ENCODE measurements at regions not wholly inside any gene's neighbourhood (a gene's known extent, or its start where the extent isn't known, plus 50 kb on each side); places are given as distances from the start of the nearest gene placed in this dataset.
"Not testable (repeated sequence)": the region's sequence is repeated elsewhere in the genome, so short reads cannot be mapped to it uniquely, and the experiment has no call there.

DNA sequence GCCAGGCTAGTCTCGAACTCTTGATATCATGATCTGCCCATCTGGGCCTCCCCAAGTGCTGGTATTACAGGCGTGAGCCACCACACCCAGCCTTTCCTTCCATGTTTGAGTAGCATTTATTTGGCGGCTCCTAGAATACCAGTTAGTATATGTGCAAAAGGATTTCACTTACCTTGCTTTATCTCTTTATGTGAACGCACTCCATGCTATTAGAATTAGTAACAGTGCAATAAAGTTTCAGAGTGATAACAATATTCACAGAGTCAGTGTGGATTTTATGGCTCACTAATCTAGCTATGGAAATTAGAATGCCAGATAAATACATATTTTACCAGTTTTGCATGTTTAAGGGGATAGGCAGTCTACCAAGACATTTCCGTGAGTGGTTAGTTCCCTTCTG, 74.4 kb upstream of the NIPBL start:
- Mint-ChIP-seq H3K36me3 (ENCODE audit: low read depth) (no peaks in the 10 kb centered on the region), H3K4me1 (ENCODE audit: low read depth) (no peaks in the 10 kb centered on the region), H3K9me3 (no peaks in the 10 kb centered on the region), H3K4me3 (no peak overlapping the region), H3K27ac (no peak overlapping the region), H3K27me3 (peaks cover 9% of the 10 kb centered on the region)
- no peak for DNase-seq

DNA sequence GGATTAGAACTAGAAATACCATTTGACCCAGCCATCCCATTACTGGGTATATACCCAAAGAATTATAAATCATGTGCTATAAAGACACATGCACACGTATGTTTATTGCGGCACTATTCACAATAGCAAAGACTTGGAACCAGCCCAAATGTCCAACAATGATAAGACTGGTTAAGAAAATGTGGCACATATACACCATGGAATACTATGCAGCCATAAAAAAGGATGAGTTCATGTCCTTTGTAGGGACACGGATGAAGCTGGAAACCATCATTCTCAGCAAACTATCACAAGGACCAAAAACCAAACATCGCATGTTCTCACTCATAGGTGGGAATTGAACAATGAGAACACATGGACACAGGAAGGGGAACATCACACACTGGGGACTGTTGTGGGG, 63.3 kb upstream of the NIPBL start:
- H3K4me3 Mint-ChIP-seq; H3K4me1 Mint-ChIP-seq (ENCODE audit: low read depth); DNase-seq; H3K27ac Mint-ChIP-seq; H3K36me3 Mint-ChIP-seq (ENCODE audit: low read depth); H3K9me3 Mint-ChIP-seq: not testable (repeated sequence)
- peaks cover 20% of the 10 kb centered on the region for H3K27me3 Mint-ChIP-seq

DNA sequence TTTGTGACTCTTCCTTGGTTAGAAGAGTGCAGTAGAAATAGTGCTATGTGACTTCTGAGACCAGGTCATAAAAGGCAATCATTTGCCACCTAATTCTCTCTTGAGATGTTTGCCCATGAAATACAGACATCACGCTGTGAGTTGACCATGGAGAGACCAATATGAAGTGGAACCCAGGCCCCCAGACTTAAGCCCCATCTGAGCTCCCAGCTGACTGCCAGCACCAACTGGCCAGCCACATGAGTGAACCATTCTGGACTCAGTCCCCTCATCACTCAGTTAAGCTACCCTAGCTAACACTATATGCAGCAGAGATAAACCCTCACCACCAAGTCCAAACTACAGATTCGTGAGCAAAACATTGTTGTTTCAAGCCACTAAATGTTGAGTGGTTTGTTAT, 60.7 kb upstream of the NIPBL start:
- peaks cover 7% of the 10 kb centered on the region for H3K27me3 Mint-ChIP-seq
- H3K4me3 Mint-ChIP-seq = no peak overlapping the region
- H3K4me1 Mint-ChIP-seq (ENCODE audit: low read depth) = no peaks in the 10 kb centered on the region
- H3K27ac Mint-ChIP-seq = no peak overlapping the region
- H3K9me3 Mint-ChIP-seq = no peaks in the 10 kb centered on the region
- no peaks in the 10 kb centered on the region for H3K36me3 Mint-ChIP-seq (ENCODE audit: low read depth)
- DNase-seq = no peak

GRCh38 chr5:36820900-36821299, 55.7 kb upstream of the NIPBL start:
- Mint-ChIP-seq H3K4me3 (no peak overlapping the region), H3K9me3 (no peaks in the 10 kb centered on the region), H3K27me3 (peaks cover 17% of the 10 kb centered on the region), H3K4me1 (ENCODE audit: low read depth) (no peaks in the 10 kb centered on the region), H3K36me3 (ENCODE audit: low read depth) (no peaks in the 10 kb centered on the region), H3K27ac (no peak overlapping the region)
- DNase-seq = no peak

DNA sequence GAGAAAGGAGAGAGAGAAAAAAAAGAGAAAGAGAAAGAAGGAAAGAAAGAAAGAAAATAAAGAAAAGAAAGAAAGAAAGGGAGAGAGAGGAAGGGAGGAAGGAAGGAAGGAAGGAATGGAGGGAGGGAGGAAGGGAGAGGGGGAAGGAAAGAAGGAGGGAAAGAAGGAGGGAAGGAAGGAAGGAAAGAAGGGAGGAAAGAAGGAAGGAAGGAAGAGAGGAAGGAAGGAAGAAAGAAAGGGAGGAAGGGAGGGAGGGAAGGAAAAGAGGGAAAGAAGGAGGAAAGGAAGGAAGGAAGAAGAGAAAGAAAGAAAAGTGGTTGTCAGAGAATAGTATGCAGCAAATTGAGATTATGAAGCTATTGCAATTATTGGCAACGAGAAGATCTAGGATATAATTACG, 49.9 kb upstream of the NIPBL start:
- Mint-ChIP-seq H3K4me3 (no peak overlapping the region), H3K27me3 (peaks cover 27% of the 10 kb centered on the region), H3K27ac (no peak overlapping the region), H3K4me1 (ENCODE audit: low read depth) (no peaks in the 10 kb centered on the region), H3K36me3 (ENCODE audit: low read depth) (no peaks in the 10 kb centered on the region), H3K9me3 (no peaks in the 10 kb centered on the region)
- no peak for DNase-seq

All from activated T-cell treated with anti-CD3 and anti-CD28 coated beads, Interleukin-2, amount 50 U/mL, for 24 hours (primary cell).